ENCODE measurements at regions not wholly inside any gene's neighbourhood (a gene's known extent, or its start where the extent isn't known, plus 50 kb on each side); places are given as distances from the start of the nearest gene placed in this dataset.

DNA sequence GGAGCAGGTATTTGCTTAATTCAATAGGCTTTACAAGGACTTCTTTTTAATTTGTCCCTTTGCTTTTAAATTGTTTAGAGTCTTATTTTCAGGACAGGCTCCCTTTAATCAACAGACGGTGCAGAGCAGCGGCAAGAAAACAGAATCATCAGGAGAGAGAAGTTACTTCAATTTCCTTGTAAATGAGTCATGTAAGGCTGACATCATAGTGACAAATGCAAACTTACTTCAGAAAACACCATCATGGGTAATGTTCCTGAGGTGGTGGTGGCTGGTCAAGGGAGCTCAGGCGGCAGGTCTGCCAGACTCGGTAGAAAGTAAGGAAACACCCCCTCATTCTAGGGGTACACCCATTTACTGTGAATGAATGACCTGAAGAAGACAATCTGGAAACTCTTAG is 395.1 kb downstream of the FBXO15 start:
- DNase-seq (ENCODE audit: low read depth): peak; percentile 40
- no peak overlapping the region for H3K4me3 ChIP-seq (ENCODE audit: control insufficient read depth, low read depth, low read length)
- TF ChIP-seq, protein P1, sequence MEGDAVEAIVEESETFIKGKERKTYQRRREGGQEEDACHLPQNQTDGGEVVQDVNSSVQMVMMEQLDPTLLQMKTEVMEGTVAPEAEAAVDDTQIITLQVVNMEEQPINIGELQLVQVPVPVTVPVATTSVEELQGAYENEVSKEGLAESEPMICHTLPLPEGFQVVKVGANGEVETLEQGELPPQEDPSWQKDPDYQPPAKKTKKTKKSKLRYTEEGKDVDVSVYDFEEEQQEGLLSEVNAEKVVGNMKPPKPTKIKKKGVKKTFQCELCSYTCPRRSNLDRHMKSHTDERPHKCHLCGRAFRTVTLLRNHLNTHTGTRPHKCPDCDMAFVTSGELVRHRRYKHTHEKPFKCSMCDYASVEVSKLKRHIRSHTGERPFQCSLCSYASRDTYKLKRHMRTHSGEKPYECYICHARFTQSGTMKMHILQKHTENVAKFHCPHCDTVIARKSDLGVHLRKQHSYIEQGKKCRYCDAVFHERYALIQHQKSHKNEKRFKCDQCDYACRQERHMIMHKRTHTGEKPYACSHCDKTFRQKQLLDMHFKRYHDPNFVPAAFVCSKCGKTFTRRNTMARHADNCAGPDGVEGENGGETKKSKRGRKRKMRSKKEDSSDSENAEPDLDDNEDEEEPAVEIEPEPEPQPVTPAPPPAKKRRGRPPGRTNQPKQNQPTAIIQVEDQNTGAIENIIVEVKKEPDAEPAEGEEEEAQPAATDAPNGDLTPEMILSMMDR (IDR thresholded peaks at IDR 0.05; ENCODE audit: control insufficient read depth, insufficient read depth, low read depth, low read length, missing control alignments): no peak

DNA sequence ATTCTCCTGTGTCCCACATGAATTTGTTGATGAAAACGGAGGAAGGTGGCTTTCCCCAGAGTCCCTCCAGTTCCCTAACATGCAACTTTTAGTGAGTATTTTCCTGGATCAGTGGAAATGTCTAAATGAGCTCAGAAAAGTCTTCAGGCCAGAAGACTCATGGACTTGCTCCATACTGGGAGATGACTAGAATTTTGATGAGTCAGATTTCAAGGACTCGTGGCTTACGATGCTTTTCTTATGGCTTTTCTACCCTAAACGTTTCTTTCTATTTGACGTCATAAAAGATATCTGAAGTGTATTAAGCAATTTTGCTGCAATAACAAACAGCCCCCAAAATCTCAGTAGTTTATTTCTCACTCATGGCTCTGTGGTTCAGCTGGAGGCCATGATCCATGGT is 397.6 kb downstream of the FBXO15 start:
- TF ChIP-seq, protein P1 (IDR thresholded peaks at IDR 0.05; ENCODE audit: control insufficient read depth, insufficient read depth, low read depth, low read length, missing control alignments): no peak

DNA sequence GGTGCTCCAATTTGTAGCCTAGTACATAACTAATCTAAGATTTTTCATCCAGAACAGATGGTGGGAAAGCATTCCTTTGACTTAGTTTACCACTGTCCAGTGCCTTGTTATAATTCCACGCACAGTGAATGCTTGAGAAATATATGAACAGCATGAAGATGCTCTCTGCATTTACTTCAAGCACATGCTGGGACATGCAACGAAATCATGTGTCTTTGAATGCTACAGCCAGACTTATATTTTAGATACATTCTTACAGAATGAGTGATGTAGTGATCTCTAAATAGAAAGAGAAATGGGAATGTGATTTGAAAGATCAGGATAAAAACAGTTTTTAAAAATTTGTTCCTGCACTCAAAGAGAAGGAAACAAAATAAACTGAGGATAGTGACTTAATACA is 398.3 kb downstream of the FBXO15 start:
- no peak overlapping the region for H3K4me3 ChIP-seq (ENCODE audit: control insufficient read depth, low read depth, low read length)
- no peak for DNase-seq (ENCODE audit: low read depth)

More for the DNA sequence above, 397.6 kb downstream of the FBXO15 start:
- no peak for DNase-seq (ENCODE audit: low read depth)
- no peak overlapping the region for H3K4me3 ChIP-seq (ENCODE audit: control insufficient read depth, low read depth, low read length)

DNA sequence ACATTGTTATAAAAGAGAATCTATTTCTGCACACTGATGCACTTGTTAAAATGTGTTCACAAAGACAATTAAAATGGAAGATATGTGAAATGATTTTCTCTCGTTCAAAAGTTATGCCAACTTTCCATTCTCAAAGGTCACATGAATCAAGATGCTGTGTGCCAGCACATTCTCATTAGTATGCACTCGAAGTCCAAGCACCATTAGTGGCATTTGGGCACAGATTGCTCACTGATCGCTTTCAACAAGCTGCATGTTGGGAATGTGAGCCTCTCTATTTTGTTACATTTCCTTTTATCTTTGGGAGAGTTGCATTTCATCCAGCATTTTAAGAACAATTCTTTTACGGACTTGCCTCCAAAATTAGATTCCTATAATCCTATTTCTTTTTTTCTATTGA is 398.9 kb downstream of the FBXO15 start:
- DNase-seq (ENCODE audit: low read depth): no peak
- H3K4me3 ChIP-seq (ENCODE audit: control insufficient read depth, low read depth, low read length): no peak overlapping the region
- TF ChIP-seq, protein P1 (IDR thresholded peaks at IDR 0.05; ENCODE audit: control insufficient read depth, insufficient read depth, low read depth, low read length, missing control alignments): no peak

More for the DNA sequence above, 398.3 kb downstream of the FBXO15 start:
- TF ChIP-seq, protein P1 (IDR thresholded peaks at IDR 0.05; ENCODE audit: control insufficient read depth, insufficient read depth, low read depth, low read length, missing control alignments): no peak

DNA sequence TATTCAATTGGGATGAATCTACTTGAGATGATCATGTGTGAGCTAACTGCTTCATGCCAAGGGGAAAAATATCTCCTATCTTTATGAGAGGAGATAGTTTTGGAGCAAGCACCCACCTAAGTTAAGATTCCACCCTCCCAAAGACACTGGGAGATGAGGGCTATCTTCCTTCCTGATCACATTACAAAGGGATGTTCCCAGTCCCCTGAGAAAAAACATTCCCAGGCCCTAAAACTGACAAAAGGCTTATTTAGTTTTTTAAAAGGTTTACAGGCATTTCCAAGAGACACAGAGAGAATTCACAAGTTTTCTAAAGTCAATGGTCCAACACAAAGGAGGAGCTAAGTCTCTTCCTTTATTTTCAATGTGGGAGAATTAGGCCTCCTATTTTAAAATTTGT is 401.5 kb downstream of the FBXO15 start:
- DNase-seq (ENCODE audit: low read depth): no peak
- TF ChIP-seq, protein P1 (IDR thresholded peaks at IDR 0.05; ENCODE audit: control insufficient read depth, insufficient read depth, low read depth, low read length, missing control alignments): no peak
- H3K4me3 ChIP-seq (ENCODE audit: control insufficient read depth, low read depth, low read length): no peak overlapping the region

DNA sequence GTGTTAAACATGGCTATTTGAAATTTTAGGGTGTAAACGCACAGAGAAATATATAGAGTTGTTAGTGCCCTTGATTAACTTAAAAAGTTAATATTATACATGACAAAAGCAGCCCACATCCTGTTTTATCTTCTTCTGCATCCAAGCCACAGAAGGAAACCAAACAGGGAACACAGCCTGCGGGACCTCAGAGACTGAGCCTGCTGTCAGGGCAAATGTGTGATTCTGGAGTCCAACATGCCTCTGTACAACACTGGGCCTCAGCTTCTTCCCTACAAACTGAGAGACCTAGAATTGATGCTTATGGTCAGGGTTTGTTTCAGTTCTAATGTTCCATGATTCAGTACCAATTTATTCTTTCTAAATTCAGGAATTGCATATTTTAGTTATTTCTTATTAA is 404.7 kb downstream of the FBXO15 start:
- TF ChIP-seq, protein P1 (IDR thresholded peaks at IDR 0.05; ENCODE audit: control insufficient read depth, insufficient read depth, low read depth, low read length, missing control alignments): no peak
- DNase-seq (ENCODE audit: low read depth): no peak
- no peak overlapping the region for H3K4me3 ChIP-seq (ENCODE audit: control insufficient read depth, low read depth, low read length)

DNA sequence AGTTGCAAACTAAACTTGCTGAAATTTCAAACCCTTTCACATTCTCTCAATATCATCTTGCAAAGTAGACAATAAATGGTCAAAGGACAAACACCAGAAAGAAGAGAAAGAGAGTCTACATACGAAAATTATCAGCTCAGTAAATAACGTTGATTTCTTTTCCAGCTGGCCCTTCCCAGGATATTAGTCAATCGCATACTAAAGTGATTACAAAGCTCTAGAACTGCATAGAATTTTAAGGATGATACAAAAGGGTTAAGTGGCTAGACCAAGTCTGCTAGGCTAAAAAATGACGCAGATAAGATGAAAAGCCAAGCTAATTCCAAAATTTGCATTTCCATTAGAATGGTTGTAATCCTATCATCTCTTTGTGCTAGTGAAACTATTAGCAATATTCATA is 405.7 kb downstream of the FBXO15 start:
- H3K4me3 ChIP-seq (ENCODE audit: control insufficient read depth, low read depth, low read length): no peak overlapping the region
- TF ChIP-seq, protein P1 (IDR thresholded peaks at IDR 0.05; ENCODE audit: control insufficient read depth, insufficient read depth, low read depth, low read length, missing control alignments): no peak
- no peak for DNase-seq (ENCODE audit: low read depth)

All from AG09309 (cell line).